Esophagus (tissue), 2 donors: ENCODE measurements at regions not wholly inside any gene's neighbourhood (a gene's known extent, or its start where the extent isn't known, plus 50 kb on each side); places are given as distances from the start of the nearest gene placed in this dataset.
"Not testable (repeated sequence)": the region's sequence is repeated elsewhere in the genome, so short reads cannot be mapped to it uniquely, and the experiment has no call there.

Source experiments
- H3K27ac ChIP-seq, 2 donors: one replicate each; pipeline ENCODE4 v1.5.1; 2013; ENCODE audit warnings: low read depth in 2 of 2, mild to moderate bottlenecking in 2 of 2, inconsistent platforms in 1 of 2, low read length in 1 of 2, moderate library complexity in 1 of 2
- H3K27me3 ChIP-seq, 2 donors: one replicate each; pipeline ENCODE4 v1.6.1; 2013; ENCODE audit warnings: low read length in 2 of 2, control low read depth in 1 of 2, mild to moderate bottlenecking in 1 of 2; ENCODE audit not compliant: insufficient read depth in 2 of 2, control insufficient read depth in 1 of 2
- H3K36me3 ChIP-seq, 2 donors: one replicate each; pipeline ENCODE4 v1.6.1; 2013; ENCODE audit warnings: low read length in 1 of 2; ENCODE audit not compliant: control insufficient read depth in 2 of 2, insufficient read depth in 2 of 2
- H3K4me1 ChIP-seq, 2 donors: one replicate each; pipeline ENCODE4 v1.6.1; 2013; ENCODE audit warnings: low read length in 1 of 2; ENCODE audit not compliant: control insufficient read depth in 2 of 2, insufficient read depth in 2 of 2
- H3K4me3 ChIP-seq, 2 donors: one replicate each; pipeline ENCODE4 v1.5.1; 2013; ENCODE audit warnings: low read length in 2 of 2, mild to moderate bottlenecking in 2 of 2, low read depth in 1 of 2, moderate library complexity in 1 of 2
- H3K9me3 ChIP-seq, 2 donors: one replicate each; pipeline ENCODE4 v1.6.1; 2013; ENCODE audit warnings: mild to moderate bottlenecking in 2 of 2, low read depth in 1 of 2, low read length in 1 of 2, moderate library complexity in 1 of 2; ENCODE audit not compliant: control insufficient read depth in 2 of 2, insufficient read depth in 1 of 2
- WGBS, 2 donors: extraction: QIAGEN DNeasy Blood & Tissue Kit; methylation state at CpG; one replicate each; pipeline ENCODE4 v1.1.7; 2013; 5-methylcytosine and 5-hydroxymethylcytosine counted together
- donor health status: healthy with polysubstance abuse.
- donor health status: Bipolar disorder and iron deficiency.

- no peak overlapping the region for H3K4me3 ChIP-seq
- no peaks in the 10 kb centered on the region for H3K9me3 ChIP-seq
- H3K27me3 ChIP-seq = no peaks in the 10 kb centered on the region
- peaks cover 0 to 2% of the 10 kb centered on the region in 2 donors for H3K4me1 ChIP-seq
- WGBS, 2 donors = 84 to 89% methylated on average over 2 of the region's 2 CpGs
- H3K36me3 ChIP-seq = no peaks in the 10 kb centered on the region
- no peak overlapping the region for H3K27ac ChIP-seq
These were observed 270.8 kb downstream of the CD83 start for GRCh38 chr6:14388371-14388770.

GRCh38 chr6:14389776-14390175, 272.2 kb downstream of the CD83 start:
- H3K9me3 ChIP-seq, H3K4me1 ChIP-seq, H3K27me3 ChIP-seq, H3K4me3 ChIP-seq, H3K27ac ChIP-seq, H3K36me3 ChIP-seq: not testable (repeated sequence)
- 72 to 76% methylated on average over 2 of the region's 2 CpGs for WGBS, 2 donors

GRCh38 chr6:14390805-14391204, 273.2 kb downstream of the CD83 start:
- Histone ChIP-seq H3K36me3 (no peaks in the 10 kb centered on the region), H3K4me1 (peaks cover 0 to 2% of the 10 kb centered on the region in 2 donors)
- WGBS, 2 donors = 77 to 82% methylated on average over 2 of the region's 2 CpGs

GRCh38 chr6:14393910-14394309, 276.3 kb downstream of the CD83 start:
- WGBS, 2 donors = 50 to 55% methylated on average over 4 of the region's 4 CpGs
- Histone ChIP-seq H3K27ac (no peak overlapping the region), H3K4me3 (no peak overlapping the region)

More at GRCh38 chr6:14390805-14391204, 273.2 kb downstream of the CD83 start:
- Histone ChIP-seq H3K4me3 (no peak overlapping the region), H3K27ac (no peak overlapping the region), H3K9me3 (no peaks in the 10 kb centered on the region), H3K27me3 (peaks cover 0 to 2% of the 10 kb centered on the region in 2 donors)

GRCh38 chr6:14396392-14396791, 278.8 kb downstream of the CD83 start:
- Histone ChIP-seq H3K27ac (no peak overlapping the region), H3K4me1 (no peaks in the 10 kb centered on the region), H3K27me3 (peaks cover 0 to 2% of the 10 kb centered on the region in 2 donors), H3K4me3 (no peak overlapping the region), H3K36me3 (no peaks in the 10 kb centered on the region), H3K9me3 (no peaks in the 10 kb centered on the region)
- 93 to 96% methylated on average over 4 of the region's 4 CpGs for WGBS, 2 donors

More at GRCh38 chr6:14393910-14394309, 276.3 kb downstream of the CD83 start:
- Histone ChIP-seq H3K4me1 (peaks cover 0 to 2% of the 10 kb centered on the region in 2 donors), H3K27me3 (peaks cover 0 to 2% of the 10 kb centered on the region in 2 donors), H3K9me3 (no peaks in the 10 kb centered on the region), H3K36me3 (no peaks in the 10 kb centered on the region)

GRCh38 chr6:14396826-14397517, 279.4 kb downstream of the CD83 start:
- no peaks in the 10 kb centered on the region for H3K9me3 ChIP-seq
- no peak overlapping the region for H3K4me3 ChIP-seq
- peaks cover 0 to 2% of the 10 kb centered on the region in 2 donors for H3K27me3 ChIP-seq
- no peaks in the 10 kb centered on the region for H3K36me3 ChIP-seq
- no peaks in the 10 kb centered on the region for H3K4me1 ChIP-seq
- 54% methylated on average over 12 of the region's 12 CpGs for WGBS, 2 donors
- H3K27ac ChIP-seq = no peak overlapping the region

- Histone ChIP-seq H3K27me3 (peaks cover 0 to 2% of the 10 kb centered on the region in 2 donors), H3K9me3 (no peaks in the 10 kb centered on the region), H3K36me3 (no peaks in the 10 kb centered on the region), H3K4me3 (no peak overlapping the region), H3K4me1 (no peaks in the 10 kb centered on the region), H3K27ac (no peak overlapping the region)
- WGBS, 2 donors = 87 to 89% methylated on average over 6 of the region's 6 CpGs
These were observed 279.9 kb downstream of the CD83 start for GRCh38 chr6:14397518-14397901.

GRCh38 chr6:14398953-14399352, 281.4 kb downstream of the CD83 start:
- no peaks in the 10 kb centered on the region for H3K36me3 ChIP-seq
- H3K27ac ChIP-seq = no peak overlapping the region
- 82 to 91% methylated on average over 2 of the region's 2 CpGs for WGBS, 2 donors
- peaks cover 0 to 2% of the 10 kb centered on the region in 2 donors for H3K27me3 ChIP-seq
- no peaks in the 10 kb centered on the region for H3K9me3 ChIP-seq
- H3K4me3 ChIP-seq = no peak overlapping the region
- no peaks in the 10 kb centered on the region for H3K4me1 ChIP-seq

GRCh38 chr6:14399635-14400034, 282.1 kb downstream of the CD83 start:
- Histone ChIP-seq H3K9me3 (no peaks in the 10 kb centered on the region), H3K27me3 (peaks cover 0 to 2% of the 10 kb centered on the region in 2 donors)

GRCh38 chr6:14401246-14401645, 283.7 kb downstream of the CD83 start:
- Histone ChIP-seq H3K27ac (no peak overlapping the region), H3K27me3 (no peaks in the 10 kb centered on the region), H3K9me3 (no peaks in the 10 kb centered on the region), H3K4me3 (no peak overlapping the region), H3K36me3 (no peaks in the 10 kb centered on the region), H3K4me1 (no peaks in the 10 kb centered on the region)
- 82 to 88% methylated on average over 5 of the region's 5 CpGs for WGBS, 2 donors

More at GRCh38 chr6:14399635-14400034, 282.1 kb downstream of the CD83 start:
- Histone ChIP-seq H3K27ac (no peak overlapping the region), H3K36me3 (no peaks in the 10 kb centered on the region), H3K4me3 (no peak overlapping the region), H3K4me1 (no peaks in the 10 kb centered on the region)
- 87 to 92% methylated on average over 5 of the region's 5 CpGs for WGBS, 2 donors
